H1 (cell line): ENCODE measurements at regions not wholly inside any gene's neighbourhood (a gene's known extent, or its start where the extent isn't known, plus 50 kb on each side); places are given as distances from the start of the nearest gene placed in this dataset.

Experiments
- GTF2F1 ChIP-seq: IDR thresholded peaks from 2 replicates; pipeline ENCODE4 v1.6.1; 2012; ENCODE audit warnings: low read depth, low read length, improper control_type of control experiment, borderline replicate concordance
- SIN3A ChIP-seq, 2 experiments: IDR thresholded peaks in 1 of 2; conservative IDR thresholded peaks in 1 of 2; 2 replicates each; pipeline ENCODE4 v1.6.1; 2011 to 2012; ENCODE audit warnings: low read length in 2 of 2, improper control_type of control experiment in 1 of 2, low read depth in 1 of 2, mild to moderate bottlenecking in 1 of 2
- TAF1 ChIP-seq: IDR thresholded peaks from 2 replicates; pipeline ENCODE4 v1.6.1; 2011; ENCODE audit warnings: mild to moderate bottlenecking, low read depth, low read length
- TF ChIP-seq, protein P1 (sequence below), 3 experiments: IDR thresholded peaks; 1 replicate in 2 of 3; 2 replicates in 1 of 3; pipeline versions ENCODE4 v1.5.1 to v1.6.1; 2011; ENCODE audit warnings: low read length in 3 of 3, mild to moderate bottlenecking in 3 of 3, inconsistent platforms in 2 of 3, low read depth in 1 of 3, moderate library complexity in 1 of 3; ENCODE audit not compliant: insufficient read depth in 1 of 3; ENCODE audit errors: control extremely low read depth in 1 of 3

- TF ChIP-seq GTF2F1 (no peak), TAF1 (no peak), SIN3A (conservative IDR thresholded peaks at IDR 0.05 in 1 of 2, IDR thresholded peaks at IDR 0.05 in 1 of 2; ENCODE audit: low read depth in 1 of 2, low read length in 2 of 2) (no peak)
- TF ChIP-seq, protein P1, sequence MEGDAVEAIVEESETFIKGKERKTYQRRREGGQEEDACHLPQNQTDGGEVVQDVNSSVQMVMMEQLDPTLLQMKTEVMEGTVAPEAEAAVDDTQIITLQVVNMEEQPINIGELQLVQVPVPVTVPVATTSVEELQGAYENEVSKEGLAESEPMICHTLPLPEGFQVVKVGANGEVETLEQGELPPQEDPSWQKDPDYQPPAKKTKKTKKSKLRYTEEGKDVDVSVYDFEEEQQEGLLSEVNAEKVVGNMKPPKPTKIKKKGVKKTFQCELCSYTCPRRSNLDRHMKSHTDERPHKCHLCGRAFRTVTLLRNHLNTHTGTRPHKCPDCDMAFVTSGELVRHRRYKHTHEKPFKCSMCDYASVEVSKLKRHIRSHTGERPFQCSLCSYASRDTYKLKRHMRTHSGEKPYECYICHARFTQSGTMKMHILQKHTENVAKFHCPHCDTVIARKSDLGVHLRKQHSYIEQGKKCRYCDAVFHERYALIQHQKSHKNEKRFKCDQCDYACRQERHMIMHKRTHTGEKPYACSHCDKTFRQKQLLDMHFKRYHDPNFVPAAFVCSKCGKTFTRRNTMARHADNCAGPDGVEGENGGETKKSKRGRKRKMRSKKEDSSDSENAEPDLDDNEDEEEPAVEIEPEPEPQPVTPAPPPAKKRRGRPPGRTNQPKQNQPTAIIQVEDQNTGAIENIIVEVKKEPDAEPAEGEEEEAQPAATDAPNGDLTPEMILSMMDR (IDR thresholded peaks at IDR 0.05; ENCODE audit: control extremely low read depth in 1 of 3, insufficient read depth in 1 of 3, low read depth in 1 of 3, low read length in 3 of 3): no peak
Measured at GRCh38 chr2:121146630-121147029, 138.4 kb downstream of the TFCP2L1 start.
